Islet precursor cell (in vitro differentiated cells): ENCODE measurements at regions not wholly inside any gene's neighbourhood (a gene's known extent, or its start where the extent isn't known, plus 50 kb on each side); places are given as distances from the start of the nearest gene placed in this dataset.

Source experiments
- DNase-seq: peaks from one replicate; pipeline ENCODE4 v3.0.0-alpha.2; 2018

GRCh38 chr20:24780674-24781417 lies 168.2 kb upstream of the CST7 start:
- peak; percentile 42 for DNase-seq

GRCh38 chr20:24781418-24781980 lies 167.6 kb upstream of the CST7 start:
- peak; percentile 74 for DNase-seq

- no peak for DNase-seq
Observed at GRCh38 chr20:24782301-24782700, 166.8 kb upstream of the CST7 start.

GRCh38 chr20:24782801-24783630 lies 166.1 kb upstream of the CST7 start:
- DNase-seq: peak; percentile 80

GRCh38 chr20:24783631-24784492 lies 165.2 kb upstream of the CST7 start:
- no peak for DNase-seq

- DNase-seq: no peak
Observed at GRCh38 chr20:24784607-24785006, 164.5 kb upstream of the CST7 start.

GRCh38 chr20:24785141-24786110 lies 163.6 kb upstream of the CST7 start:
- peak; percentile 85 for DNase-seq

- DNase-seq: no peak
Observed at GRCh38 chr20:24786111-24786495, 163.0 kb upstream of the CST7 start.

- no peak for DNase-seq
Observed at GRCh38 chr20:24786646-24787045, 162.4 kb upstream of the CST7 start.

GRCh38 chr20:24787071-24787470 lies 162.0 kb upstream of the CST7 start:
- DNase-seq: no peak

GRCh38 chr20:24787621-24788020 lies 161.4 kb upstream of the CST7 start:
- DNase-seq: no peak

- no peak for DNase-seq
Observed at GRCh38 chr20:24789877-24790276, 159.2 kb upstream of the CST7 start.

- no peak for DNase-seq
Observed at GRCh38 chr20:24790746-24791283, 158.3 kb upstream of the CST7 start.

- DNase-seq: no peak
Observed at GRCh38 chr20:24791953-24792352, 157.1 kb upstream of the CST7 start.

GRCh38 chr20:24792641-24793495 lies 156.2 kb upstream of the CST7 start:
- no peak for DNase-seq

GRCh38 chr20:24795436-24795835 lies 153.6 kb upstream of the CST7 start:
- no peak for DNase-seq

GRCh38 chr20:24796236-24796635 lies 152.8 kb upstream of the CST7 start:
- DNase-seq: no peak

GRCh38 chr20:24797113-24797512 lies 152.0 kb upstream of the CST7 start:
- no peak for DNase-seq

GRCh38 chr20:24797745-24798655 lies 151.1 kb upstream of the CST7 start:
- no peak for DNase-seq
